ENCODE measurements at regions not wholly inside any gene's neighbourhood (a gene's known extent, or its start where the extent isn't known, plus 50 kb on each side); places are given as distances from the start of the nearest gene placed in this dataset.

DNA sequence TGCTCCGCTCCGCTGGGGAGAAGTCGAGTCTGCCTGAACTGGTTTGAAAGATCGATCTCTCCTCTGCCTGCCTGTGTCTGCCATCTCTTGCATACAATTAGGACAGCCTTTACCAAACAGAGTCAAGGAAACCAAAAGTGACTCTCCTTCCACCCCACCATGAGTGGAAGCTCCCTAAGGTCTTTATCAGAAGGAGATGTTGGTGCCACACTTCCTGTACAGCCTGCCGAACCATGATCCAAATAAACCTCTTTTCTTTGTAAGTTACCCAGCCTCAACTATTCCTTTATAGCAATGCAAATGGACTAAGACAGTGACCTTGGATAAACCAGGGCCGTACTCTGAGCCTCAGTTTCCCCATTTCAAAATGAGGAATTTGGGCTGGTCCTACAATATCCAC lies 106.3 kb upstream of the GDF10 start:
- no peak for DNase-seq

DNA sequence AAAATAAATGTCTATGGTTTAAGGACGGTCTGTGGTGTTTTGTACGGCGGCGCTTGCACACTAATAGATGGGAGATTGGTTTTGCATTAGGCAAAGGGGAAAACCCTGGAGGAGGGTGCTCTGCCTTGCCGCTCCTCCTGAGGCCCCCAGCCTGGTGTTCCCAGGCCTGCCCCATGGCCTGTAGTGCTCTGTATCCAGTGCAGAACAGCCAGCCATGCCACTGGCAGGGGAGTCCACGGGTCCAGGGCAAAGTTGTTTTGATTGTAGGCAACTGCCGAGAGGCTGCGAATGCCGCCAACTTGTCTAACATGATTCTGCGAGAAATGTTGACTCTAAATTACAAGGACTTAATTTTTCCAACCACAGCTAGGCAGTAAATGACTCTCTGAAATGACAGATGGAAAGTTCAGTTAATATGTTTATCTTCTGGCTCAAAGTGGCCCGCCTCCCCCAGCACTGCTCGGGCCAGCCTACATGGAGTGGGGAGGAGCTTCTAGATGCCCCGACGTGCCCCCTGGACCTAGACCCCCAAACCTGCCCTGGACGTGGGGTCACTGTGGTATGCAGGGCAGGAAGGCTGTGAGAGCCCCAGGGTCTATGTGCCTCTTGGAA lies 104.6 kb upstream of the GDF10 start:
- DNase-seq: no peak

- no peak for DNase-seq
These were observed 103.3 kb upstream of the GDF10 start for GRCh38 chr10:47196691-47197090.

DNA sequence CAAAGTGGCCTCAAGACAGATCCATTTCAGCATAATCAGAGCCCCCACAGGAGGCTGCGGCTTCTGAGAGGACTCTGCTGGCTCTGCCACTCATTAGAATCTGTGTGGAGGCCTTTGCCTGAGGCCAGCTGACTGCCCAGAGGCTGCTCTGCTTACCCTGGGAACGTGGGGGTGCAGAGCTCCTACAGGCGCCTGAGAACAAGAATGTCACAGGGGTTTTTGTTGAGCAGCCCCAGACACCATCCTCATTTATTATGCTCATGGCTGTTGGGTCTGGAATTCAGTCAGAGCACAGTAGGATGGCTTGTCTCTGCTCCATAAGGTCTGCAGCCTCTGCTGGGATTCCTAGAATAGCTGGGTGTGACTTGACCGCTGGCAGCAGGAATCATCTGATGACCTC lies 101.8 kb upstream of the GDF10 start:
- no peak for DNase-seq

DNA sequence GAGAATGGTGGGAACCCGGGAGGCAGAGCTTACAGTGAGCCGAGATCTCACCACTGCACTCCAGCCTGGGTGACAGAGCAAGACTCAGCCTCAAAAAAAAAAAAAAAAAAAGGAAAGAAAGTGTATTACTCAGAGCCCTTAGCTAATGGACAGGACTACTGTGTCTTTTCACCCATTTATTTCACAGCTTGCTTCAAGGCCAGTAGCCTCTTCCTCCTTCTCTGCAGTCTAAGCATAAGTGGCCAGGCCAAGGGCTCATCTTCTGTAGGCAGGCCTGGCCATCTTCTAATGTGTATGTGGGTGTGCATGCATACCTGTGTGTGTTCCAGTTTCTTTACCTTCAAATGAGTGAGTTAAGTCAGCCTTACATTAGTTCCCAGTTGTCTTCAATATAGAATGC lies 94.8 kb upstream of the GDF10 start:
- DNase-seq: no peak

DNA sequence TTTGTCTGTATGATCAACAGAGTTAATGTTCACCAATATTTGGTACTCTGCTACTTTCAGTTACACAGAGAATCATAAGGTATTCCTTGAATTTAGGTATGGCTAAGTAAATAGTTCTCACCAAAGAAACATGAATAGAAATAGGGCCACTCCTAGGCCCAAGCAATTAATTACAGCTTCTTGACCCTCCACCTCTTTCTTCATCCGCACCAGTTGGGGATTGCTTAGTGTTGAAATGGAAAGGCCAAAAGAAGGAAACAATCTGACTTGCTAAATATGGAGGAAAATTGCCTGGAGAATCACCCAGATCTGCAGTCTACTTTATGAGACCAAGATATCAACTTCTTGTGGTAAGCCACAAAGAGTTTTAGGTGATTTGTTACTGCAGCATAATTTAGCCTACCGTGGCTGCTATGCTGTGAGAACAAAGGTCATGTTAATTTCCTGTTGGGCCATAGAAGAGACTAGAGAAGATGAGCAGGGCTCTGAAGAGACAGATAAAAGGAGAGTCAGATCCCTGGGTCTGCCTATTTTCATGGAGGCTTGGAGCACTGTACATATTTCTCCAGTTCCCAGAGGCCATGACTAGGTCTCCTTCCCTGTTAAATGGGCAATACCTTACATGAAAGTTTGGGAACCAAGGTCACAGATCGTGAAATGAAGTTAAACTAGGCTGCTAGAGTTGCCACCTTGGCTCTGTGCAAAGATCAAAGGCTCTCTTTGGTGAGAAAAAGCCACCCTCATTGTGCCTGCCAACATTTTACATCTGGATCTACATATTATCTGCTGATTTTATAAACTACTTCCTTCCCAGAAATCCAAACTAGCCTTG lies 93.3 kb upstream of the GDF10 start:
- DNase-seq: no peak

- DNase-seq: no peak
These were observed 92.7 kb upstream of the GDF10 start for GRCh38 chr10:47207281-47207615.

DNA sequence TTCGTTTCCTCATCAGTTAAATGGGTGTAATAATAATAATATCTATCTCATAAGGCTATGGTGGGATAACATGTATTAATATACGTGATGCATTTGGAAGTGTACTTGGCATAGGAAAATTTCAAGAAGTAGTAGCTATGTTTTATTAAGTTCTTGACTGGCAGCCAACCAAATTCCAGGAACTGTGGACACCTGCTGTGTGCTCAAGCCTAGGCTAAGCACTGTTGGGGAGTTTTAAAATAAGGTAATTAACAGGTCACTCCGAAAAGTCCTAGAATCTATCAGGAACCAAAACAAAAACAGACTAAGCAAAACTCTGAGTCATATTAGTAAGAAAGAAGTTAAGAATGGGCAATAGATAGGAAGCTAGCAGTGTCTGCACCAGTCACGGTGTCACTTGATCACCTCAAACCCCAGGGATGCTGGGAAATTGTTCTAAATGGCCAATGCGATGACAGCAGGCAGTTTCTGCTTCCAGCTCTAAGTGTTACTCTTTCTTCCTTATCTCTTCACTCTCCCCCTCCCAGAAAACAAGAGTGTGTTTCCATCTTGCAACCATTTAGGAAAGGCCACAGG lies 92.0 kb upstream of the GDF10 start:
- DNase-seq: no peak

GRCh38 chr10:47209466-47209865 lies 90.5 kb upstream of the GDF10 start:
- DNase-seq: no peak

GRCh38 chr10:47214520-47214919 lies 85.5 kb upstream of the GDF10 start:
- DNase-seq: no peak

DNA sequence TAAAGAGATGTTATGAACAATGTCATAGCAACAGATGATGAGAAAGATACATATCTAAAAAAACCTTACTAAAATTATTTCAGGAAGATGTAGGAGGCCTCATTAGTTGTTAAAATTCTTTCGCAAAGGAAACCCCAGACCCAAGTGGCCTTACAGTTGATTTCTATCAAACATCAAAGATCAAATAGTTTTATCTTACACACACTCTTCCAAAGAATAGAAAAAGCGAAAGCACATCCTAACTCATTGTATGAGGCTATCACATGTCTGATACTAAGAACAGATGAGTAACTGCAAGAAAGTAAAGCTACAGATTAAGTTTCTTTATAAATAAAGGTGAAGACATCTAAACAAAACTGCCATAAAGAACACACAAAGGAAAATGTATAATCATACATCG lies 82.9 kb upstream of the GDF10 start:
- no peak for DNase-seq

DNA sequence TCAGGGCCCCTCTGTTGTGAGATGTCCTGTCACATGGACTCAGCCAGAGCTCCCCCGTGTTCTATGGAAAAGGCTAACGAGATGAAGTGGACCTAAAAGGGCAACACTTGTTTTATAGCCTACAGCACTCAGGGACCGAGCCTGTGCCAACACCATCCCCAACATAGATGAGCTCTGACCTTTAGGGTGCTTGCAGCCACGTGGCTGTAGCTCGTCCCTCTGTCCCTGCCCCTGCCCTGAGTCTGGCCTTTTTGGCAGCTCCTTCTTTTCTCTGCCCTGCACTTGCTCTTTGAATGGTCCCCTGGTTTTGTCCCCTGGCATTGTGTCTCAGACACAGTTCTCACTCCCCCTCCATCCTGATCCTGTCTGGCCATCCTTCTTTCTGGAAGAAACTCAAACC lies 81.2 kb upstream of the GDF10 start:
- no peak for DNase-seq

- DNase-seq: no peak
These were observed 77.5 kb upstream of the GDF10 start for GRCh38 chr10:47222461-47222860.

DNA sequence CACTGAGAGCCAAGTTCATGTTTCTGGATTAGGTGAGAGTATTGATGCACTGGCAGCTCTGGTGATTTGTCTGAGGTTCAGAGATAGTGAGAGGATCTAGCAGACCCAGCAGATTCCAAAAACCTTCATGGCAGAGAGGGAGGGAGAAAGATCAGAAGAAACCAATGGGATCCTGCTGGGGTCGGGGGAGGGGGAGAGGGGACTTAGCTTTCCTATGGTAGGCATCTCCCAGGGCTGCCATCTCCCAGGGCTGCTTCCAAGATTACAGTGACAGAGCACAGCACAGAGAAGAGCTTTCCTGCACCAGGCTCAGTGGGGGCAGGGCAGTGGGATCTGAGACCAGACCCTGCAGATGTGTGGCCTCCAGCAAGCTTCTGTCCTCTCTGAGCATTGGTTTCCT lies 76.8 kb upstream of the GDF10 start:
- no peak for DNase-seq

GRCh38 chr10:47224546-47225218 lies 75.3 kb upstream of the GDF10 start:
- peak; percentile 6 for DNase-seq

DNA sequence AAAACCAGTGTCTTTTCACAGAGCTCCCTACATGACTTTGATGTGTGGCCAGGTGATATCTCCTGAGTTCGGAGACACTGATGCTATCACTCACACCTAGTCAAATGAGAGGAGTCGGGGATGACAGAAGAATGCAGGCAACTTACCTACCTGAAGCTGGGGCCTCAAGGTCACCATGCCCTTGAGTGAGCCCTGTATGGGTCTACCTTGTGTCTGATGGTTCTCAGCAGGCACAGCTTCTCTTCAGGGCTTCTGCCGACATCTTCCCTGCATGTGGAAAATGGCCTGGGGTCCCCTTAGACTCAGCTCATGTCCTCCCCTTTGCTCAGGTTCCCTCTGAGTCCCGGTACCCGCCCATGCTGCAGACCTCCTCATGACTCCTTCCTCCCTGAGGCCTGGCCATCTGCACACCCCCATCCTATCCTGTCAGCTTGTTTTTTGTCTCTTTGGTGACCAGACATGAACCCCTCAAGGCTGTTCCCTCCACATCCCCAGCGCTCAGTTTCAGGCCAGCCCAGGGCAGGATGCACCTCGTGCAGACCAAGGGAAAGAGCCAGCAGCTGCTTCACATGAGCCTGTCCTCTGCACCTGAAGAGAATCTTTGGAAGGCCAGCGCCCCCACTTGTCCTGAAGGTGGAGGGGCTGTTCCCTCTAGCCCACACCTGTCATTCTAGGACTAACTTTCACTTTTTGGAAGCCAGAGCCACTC lies 74.6 kb upstream of the GDF10 start:
- DNase-seq: no peak

- DNase-seq: no peak
These were observed 73.9 kb upstream of the GDF10 start for GRCh38 chr10:47225928-47226645.

- DNase-seq: no peak
These were observed 69.5 kb upstream of the GDF10 start for GRCh38 chr10:47230482-47230881.

DNA sequence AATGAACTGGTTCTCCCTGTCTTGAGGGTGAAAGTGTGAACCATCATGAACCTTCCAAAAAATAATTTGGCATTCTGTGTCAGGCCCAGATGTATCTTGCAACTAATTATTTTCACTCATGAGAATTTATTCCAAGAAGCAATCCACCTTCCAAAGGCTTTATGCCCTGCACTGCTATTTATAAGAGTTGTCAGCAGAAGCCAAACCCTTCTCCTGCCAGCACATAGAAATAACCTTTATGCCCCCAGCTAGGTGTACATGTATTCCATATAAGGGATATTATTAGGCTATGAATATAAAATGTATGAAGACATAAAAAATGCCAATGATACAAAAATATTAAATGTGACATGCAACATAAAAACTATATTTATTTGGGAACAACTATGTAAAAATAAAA lies 69.0 kb upstream of the GDF10 start:
- no peak for DNase-seq

GRCh38 chr10:47231414-47231813 lies 68.6 kb upstream of the GDF10 start:
- no peak for DNase-seq

DNA sequence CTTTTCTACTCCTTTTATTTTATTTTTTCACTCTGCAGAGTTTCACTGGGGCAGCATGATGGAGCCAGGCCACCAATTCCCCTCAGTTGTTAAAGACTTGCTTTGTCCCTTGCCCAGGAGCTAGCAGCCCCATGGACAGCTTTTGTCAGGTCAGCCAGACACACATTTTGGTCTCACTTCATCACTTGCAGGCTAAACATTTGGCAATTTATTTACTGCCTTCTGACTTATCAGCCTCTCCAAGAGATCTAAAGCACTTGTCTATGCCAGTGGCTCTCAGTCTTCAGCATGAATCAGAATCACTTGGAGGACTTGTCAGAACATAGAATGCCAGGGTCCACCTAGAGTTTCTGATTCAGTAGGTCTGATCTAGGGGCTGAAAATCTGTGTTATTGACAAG lies 66.4 kb upstream of the GDF10 start:
- DNase-seq: no peak

GRCh38 chr10:47235484-47235883 lies 64.5 kb upstream of the GDF10 start:
- no peak for DNase-seq

All from hindlimb muscle (tissue), 1 donor.